Colonic mucosa (tissue), 4 donors: ENCODE measurements at regions not wholly inside any gene's neighbourhood (a gene's known extent, or its start where the extent isn't known, plus 50 kb on each side); places are given as distances from the start of the nearest gene placed in this dataset.

Experiments
- DNase-seq: peaks from one replicate; pipeline ENCODE4 v3.0.0-alpha.2; 2020
- H3K27ac ChIP-seq: fragments of 200-600 bp; one replicate; pipeline ENCODE4 v1.8.0; 2021
- H3K27me3 ChIP-seq: fragments of 200-600 bp; one replicate; pipeline ENCODE4 v1.8.0; 2021
- H3K36me3 ChIP-seq: fragments of 200-600 bp; one replicate; pipeline ENCODE4 v1.8.0; 2021
- H3K4me1 ChIP-seq: fragments of 200-600 bp; one replicate; pipeline ENCODE4 v1.8.0; 2021; ENCODE audit warnings: mild to moderate bottlenecking
- H3K4me3 ChIP-seq: fragments of 200-600 bp; one replicate; pipeline ENCODE4 v1.8.0; 2021
- H3K9ac ChIP-seq, 2 donors: one replicate each; pipeline ENCODE4 v1.7.0; 2013; ENCODE audit warnings: control low read depth in 2 of 2, low read depth in 2 of 2, low read length in 2 of 2
- H3K9me3 ChIP-seq: fragments of 200-600 bp; one replicate; pipeline ENCODE4 v1.8.0; 2021
- intact Hi-C: fragments of 100-400 bp; cut with DNase I; formaldehyde crosslinking; loops from one replicate; pipeline ENCODE4 v1.14.1; 2022
- TF ChIP-seq, protein P1 (sequence below): fragments of 200-600 bp; IDR thresholded peaks from one replicate; pipeline ENCODE4 v1.8.0; 2022; ENCODE audit warnings: antibody characterized with exemption, mild to moderate bottlenecking
- donor health status: healthy.
- donor health status: DM: no; HTN: no; CAD: no.
- donor health status: DM: no; HTN: no; CAD: no.

DNA sequence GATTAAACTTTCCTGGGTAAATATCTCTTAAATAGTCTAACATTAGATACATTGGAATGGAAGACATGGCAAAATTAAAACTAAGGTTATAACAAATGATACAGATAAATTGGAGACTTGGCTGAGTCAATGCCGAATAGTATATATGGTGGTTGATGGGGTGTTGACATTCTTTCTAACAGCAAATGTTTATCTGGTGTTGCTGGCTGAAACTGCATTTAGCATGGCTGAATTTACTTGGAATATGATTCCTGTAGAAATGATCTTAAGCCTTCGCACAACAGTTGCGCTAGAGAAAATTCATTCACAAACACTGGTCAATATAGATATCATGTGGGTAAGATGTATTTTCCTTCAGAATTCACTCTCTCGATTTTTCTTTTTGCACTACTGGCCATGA is 646.0 kb upstream of the CXADR start:
- intact Hi-C loops = no loop called here

DNA sequence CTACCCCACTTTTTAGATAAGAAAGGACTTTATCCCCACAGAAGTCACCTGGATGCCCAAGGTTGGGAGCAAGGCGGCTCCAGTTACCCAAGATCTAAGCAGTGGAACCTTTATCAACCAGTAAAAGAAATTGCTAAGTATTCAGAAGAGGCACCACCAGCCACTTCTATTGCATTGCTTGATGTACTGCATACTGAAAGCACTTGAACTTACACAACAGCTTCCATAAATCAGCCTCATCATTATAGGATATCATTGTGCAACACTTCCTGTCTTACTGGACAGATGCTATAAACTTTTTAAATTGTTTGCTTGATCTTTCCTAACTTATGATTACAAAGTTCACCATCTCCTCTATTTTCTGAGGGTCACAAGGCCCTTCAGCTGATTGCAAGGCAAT is 642.7 kb upstream of the CXADR start:
- Histone ChIP-seq H3K27me3 (no peaks in the 10 kb centered on the region), H3K9me3 (no peaks in the 10 kb centered on the region), H3K4me1 (no peaks in the 10 kb centered on the region), H3K36me3 (no peaks in the 10 kb centered on the region), H3K9ac (no peak overlapping the region), H3K27ac (no peak overlapping the region), H3K4me3 (no peak overlapping the region)
- DNase-seq = no peak
- TF ChIP-seq, protein P1, sequence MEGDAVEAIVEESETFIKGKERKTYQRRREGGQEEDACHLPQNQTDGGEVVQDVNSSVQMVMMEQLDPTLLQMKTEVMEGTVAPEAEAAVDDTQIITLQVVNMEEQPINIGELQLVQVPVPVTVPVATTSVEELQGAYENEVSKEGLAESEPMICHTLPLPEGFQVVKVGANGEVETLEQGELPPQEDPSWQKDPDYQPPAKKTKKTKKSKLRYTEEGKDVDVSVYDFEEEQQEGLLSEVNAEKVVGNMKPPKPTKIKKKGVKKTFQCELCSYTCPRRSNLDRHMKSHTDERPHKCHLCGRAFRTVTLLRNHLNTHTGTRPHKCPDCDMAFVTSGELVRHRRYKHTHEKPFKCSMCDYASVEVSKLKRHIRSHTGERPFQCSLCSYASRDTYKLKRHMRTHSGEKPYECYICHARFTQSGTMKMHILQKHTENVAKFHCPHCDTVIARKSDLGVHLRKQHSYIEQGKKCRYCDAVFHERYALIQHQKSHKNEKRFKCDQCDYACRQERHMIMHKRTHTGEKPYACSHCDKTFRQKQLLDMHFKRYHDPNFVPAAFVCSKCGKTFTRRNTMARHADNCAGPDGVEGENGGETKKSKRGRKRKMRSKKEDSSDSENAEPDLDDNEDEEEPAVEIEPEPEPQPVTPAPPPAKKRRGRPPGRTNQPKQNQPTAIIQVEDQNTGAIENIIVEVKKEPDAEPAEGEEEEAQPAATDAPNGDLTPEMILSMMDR = no peak
- intact Hi-C loops = no loop called here

More for the DNA sequence above, 646.0 kb upstream of the CXADR start:
- Histone ChIP-seq H3K9me3 (no peaks in the 10 kb centered on the region), H3K9ac (no peak overlapping the region), H3K4me1 (no peaks in the 10 kb centered on the region), H3K36me3 (no peaks in the 10 kb centered on the region), H3K27ac (no peak overlapping the region), H3K27me3 (no peaks in the 10 kb centered on the region), H3K4me3 (no peak overlapping the region)
- DNase-seq = no peak
- TF ChIP-seq, protein P1 = no peak

DNA sequence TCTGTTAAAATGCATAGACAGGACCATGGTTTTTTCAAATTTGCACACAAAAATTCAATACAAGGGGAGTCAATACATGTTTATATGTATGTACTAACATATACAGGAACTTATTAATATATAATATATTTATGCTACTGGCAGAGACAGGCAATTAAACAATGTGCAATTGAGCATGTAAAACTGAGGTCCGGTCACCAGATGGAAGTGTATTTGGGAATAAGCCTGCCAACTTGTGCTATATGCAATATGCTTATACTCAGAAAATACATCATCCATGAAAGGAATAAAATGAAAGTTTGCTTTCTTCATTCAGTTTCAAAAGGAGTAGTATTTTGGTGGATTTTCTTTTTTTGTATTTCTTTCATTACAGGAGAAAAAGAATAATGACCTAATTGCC is 640.2 kb upstream of the CXADR start:
- DNase-seq = no peak
- intact Hi-C loops = no loop called here
- H3K9me3 ChIP-seq = no peaks in the 10 kb centered on the region
- no peak overlapping the region for H3K4me3 ChIP-seq
- H3K27ac ChIP-seq = no peak overlapping the region
- H3K36me3 ChIP-seq = no peaks in the 10 kb centered on the region
- no peaks in the 10 kb centered on the region for H3K4me1 ChIP-seq
- no peaks in the 10 kb centered on the region for H3K27me3 ChIP-seq
- no peak overlapping the region for H3K9ac ChIP-seq
- TF ChIP-seq, protein P1 = no peak

DNA sequence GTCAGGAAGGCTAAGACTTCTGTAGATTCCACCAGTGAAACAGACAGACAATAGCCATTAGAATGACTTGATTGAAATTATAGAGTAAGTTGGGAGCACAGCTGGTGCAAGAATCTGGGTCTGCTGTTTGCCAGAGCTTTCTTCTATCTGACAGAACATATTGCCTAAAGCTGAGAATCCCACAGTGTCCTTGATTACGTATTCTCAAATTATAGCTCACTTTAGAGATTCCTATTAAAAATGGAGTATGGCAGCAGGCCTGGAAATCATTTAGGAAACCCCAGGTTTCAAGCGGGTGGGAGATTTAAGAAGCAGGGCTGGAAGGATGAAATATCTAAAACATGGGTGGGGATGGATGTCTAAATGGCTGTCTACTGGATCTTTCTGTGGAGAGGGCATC is 639.7 kb upstream of the CXADR start:
- Histone ChIP-seq H3K4me1 (no peaks in the 10 kb centered on the region), H3K9me3 (no peaks in the 10 kb centered on the region), H3K9ac (no peak overlapping the region), H3K27me3 (no peaks in the 10 kb centered on the region), H3K4me3 (no peak overlapping the region), H3K27ac (no peak overlapping the region), H3K36me3 (no peaks in the 10 kb centered on the region)
- intact Hi-C loops = no loop called here
- TF ChIP-seq, protein P1 = no peak
- no peak for DNase-seq

DNA sequence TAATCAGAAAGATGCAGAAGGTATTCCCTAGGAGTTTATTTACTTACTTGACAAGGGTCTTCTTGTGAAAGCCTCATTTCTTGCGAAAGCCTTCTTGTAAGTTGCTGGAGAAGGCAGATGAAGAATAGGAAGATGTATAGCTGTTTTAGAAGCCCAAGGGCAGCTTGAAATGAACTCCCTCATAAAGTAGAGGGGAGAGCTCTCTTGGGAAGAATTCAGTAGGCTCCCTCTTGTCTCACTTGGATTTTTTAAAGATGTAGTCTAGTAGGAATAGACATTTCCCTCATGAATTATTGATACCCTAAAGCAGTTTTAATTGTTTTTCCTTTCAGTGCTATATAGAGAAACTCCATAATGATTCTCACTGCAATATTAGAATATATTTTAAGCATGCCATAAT is 639.2 kb upstream of the CXADR start:
- Histone ChIP-seq H3K27ac (no peak overlapping the region), H3K4me3 (no peak overlapping the region), H3K9me3 (no peaks in the 10 kb centered on the region), H3K4me1 (no peaks in the 10 kb centered on the region), H3K36me3 (no peaks in the 10 kb centered on the region), H3K9ac (no peak overlapping the region), H3K27me3 (no peaks in the 10 kb centered on the region)
- TF ChIP-seq, protein P1 = no peak
- intact Hi-C loops = no loop called here
- DNase-seq = no peak

DNA sequence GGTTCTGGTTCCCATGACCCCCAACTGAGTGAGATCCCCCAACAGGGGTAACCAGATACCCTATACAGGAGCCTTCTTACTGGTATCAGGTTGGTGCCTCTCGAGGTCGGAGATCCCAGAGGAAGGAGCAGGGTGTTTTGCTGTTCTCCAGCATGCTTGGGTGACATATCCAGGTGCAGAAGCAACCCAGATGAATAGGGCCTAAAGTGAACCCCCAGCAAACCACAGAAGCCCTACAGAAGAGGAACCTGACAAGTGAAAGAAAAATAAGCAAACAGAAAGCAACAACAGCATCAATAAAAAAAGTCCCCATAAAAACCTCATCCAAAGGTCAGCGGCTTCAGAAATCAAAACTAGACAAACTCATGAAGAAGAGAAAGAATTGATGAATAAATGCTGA is 633.4 kb upstream of the CXADR start:
- H3K9ac ChIP-seq = no peak overlapping the region
- TF ChIP-seq, protein P1 = no peak
- no peaks in the 10 kb centered on the region for H3K27me3 ChIP-seq
- no peak for DNase-seq
- no peak overlapping the region for H3K27ac ChIP-seq
- intact Hi-C loops = no loop called here
- H3K36me3 ChIP-seq = no peaks in the 10 kb centered on the region
- H3K4me3 ChIP-seq = no peak overlapping the region
- H3K9me3 ChIP-seq = no peaks in the 10 kb centered on the region
- no peaks in the 10 kb centered on the region for H3K4me1 ChIP-seq
